Kasumi-1 (cell line): ENCODE measurements at regions not wholly inside any gene's neighbourhood (a gene's known extent, or its start where the extent isn't known, plus 50 kb on each side); places are given as distances from the start of the nearest gene placed in this dataset.

ENCODE experiments used
- DNase-seq, 2 experiments: peaks; one replicate each; lab custom pipeline; 2025; lab: John Stamatoyannopoulos, UW

DNA sequence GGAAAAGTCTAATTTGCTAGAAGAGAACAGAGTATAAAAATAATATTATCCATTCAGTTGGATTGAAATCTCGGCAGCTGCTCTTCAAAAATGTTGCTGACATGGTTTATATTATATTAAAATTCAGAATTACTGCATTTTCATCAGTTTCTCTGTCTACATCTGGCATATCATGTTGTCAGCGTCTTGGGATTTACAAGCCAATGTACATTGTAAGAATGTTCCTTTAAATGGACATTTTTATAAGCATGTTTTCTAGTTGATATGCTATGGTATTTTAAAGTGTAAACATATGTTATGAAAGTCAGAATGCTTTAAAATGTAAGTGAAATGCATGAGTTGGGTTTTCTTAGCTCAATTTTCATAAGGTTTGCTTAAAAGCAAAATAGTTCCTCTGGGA, 528.1 kb upstream of the CDH8 start:
- no peak for DNase-seq

- no peak for DNase-seq
Observed at GRCh38 chr16:62562121-62562520, 525.9 kb upstream of the CDH8 start.

- DNase-seq: no peak
Observed at GRCh38 chr16:62549875-62550274, 513.6 kb upstream of the CDH8 start.

- DNase-seq: no peak
Observed at GRCh38 chr16:62548095-62548494, 511.9 kb upstream of the CDH8 start.

DNA sequence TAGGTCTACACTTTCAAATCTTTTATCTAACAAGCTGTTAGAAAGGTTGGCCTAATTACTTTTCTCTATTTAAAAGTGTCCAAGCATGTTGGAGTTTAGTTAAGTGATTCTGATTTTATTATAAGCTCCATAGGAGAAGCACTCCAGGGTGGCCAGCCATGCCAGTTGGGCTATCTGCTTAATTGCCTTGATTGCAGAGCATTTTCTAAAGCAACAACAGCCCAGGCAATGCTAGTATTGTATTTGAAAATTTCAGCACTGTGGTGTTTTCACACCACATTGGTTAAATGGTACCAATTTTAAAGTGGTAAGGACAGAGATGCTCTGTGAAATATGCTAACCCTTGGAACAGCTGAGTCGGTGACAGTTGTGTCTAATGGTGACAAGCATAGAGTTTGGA, 510.5 kb upstream of the CDH8 start:
- no peak for DNase-seq

GRCh38 chr16:62545039-62545438, 508.8 kb upstream of the CDH8 start:
- DNase-seq: no peak

- no peak for DNase-seq
Observed at GRCh38 chr16:62543516-62543915, 507.3 kb upstream of the CDH8 start.

DNA sequence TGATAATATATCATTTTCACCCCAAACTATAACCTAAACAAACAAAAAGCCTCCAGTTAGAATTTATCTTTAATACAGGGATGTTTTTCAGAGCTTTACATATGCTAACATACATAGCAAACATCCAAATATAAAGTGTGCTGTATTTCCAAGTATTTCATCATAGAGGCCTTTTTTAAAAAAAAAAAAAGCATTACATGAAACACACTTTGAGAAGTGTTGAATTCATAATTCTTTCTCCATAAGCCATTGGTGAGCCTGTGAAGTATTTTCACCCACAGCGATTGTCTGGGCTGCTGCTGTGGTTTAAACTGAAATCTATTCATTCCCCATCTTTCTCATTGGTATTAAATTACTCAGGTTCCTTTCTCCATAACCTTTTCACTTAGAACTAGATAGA, 503.4 kb upstream of the CDH8 start:
- DNase-seq: no peak

DNA sequence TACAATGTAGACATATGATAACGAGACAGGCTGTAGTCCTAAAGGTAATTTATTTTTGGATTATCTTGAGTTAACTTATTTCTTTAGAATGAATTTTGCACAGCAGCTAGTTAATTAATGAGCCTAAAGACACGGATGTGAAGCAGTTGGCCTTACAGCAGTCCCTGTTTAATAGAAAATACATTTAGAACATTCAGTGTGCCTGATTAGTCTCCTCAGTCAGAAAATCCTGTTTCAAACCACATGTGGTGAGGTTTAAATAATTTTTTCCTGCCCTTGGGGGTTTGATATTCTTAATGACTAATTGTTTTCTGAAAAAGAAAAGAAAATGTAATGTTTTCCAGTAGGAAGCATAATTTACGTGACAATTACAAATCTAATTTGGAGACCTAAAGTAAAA, 494.2 kb upstream of the CDH8 start:
- DNase-seq: no peak

DNA sequence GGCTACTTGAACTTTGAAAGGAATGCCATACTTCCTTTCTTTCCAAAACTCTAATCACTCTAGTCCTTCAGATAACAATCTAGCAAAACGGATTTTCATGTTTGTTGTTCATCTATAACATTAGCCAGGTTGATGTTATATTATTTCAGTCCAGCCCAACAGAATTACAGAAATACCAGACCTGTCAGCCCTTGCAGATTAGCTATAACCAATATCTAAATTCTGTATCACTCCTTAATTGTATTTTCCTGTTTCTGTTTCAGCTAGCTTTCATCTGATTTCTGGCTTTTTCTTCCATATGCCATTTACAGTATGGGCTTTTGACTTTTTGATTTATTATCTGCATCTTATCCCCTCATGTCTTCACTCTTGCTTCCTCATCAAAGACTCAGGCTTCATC, 479.8 kb upstream of the CDH8 start:
- no peak for DNase-seq

DNA sequence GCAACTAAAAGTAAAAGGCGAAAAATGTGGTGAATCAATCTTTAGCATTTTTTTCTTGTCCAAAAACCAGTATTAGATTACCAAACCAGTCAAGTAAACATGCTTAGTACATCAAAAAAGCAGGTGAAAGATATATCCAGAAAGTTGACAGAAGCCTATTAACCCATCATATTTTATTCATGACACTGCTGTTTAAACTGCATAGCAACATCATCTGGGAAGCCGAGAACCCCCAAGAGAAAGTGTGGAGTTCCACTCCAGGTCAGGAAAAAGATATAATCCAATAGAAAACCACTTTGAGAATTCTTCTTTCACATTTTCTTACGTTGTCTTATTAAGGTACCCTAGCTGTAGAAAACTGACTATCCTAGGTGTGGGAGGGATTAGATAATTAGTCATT, 466.8 kb upstream of the CDH8 start:
- no peak for DNase-seq

- DNase-seq: no peak
Observed at GRCh38 chr16:62478903-62479458, 442.7 kb upstream of the CDH8 start.

GRCh38 chr16:62477796-62478195, 441.6 kb upstream of the CDH8 start:
- DNase-seq: no peak

- DNase-seq: no peak
Observed at GRCh38 chr16:62475573-62475972, 439.3 kb upstream of the CDH8 start.

- no peak for DNase-seq
Observed at GRCh38 chr16:62462971-62463370, 426.7 kb upstream of the CDH8 start.

- DNase-seq: no peak
Observed at GRCh38 chr16:62450291-62450690, 414.1 kb upstream of the CDH8 start.

DNA sequence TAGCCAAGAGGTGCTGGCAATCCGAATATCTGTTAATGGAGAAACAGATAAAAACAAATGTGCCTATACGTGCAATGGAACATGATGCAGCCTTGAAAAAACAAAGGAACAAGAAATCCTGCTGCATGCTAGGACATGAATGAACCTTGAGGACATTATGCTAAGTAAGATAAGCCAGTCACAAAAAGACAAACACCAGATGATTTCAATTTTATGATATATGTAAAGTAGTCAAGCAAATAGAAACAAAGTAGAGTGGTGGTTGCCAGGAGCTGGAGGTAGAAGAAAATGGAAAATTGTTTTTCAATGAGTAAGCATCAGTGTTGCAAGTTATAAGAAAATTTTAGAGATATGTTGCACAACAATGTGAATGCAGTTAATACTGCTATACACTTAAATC, 409.7 kb upstream of the CDH8 start:
- no peak for DNase-seq

DNA sequence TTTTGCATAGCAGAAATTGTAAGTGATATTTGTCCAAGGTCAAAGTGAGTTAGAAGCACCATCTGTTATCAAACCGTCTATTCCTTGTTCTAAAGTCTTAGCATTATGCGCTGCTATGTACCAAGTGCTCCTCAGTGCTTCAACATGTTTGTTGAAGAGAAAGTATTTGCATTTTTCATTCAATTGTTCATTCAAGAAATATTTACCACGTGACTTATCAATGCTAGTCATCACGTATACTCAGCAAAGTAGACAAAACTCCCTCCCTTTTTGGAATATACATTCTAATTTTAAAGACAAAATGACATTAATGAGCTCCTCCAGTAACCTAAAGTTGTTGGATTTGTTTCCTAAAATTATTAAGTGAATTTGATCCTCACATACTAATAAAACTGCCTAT, 388.0 kb upstream of the CDH8 start:
- DNase-seq: no peak

- DNase-seq: no peak
Observed at GRCh38 chr16:62408760-62409159, 372.5 kb upstream of the CDH8 start.

GRCh38 chr16:62406387-62406786, 370.1 kb upstream of the CDH8 start:
- no peak for DNase-seq

DNA sequence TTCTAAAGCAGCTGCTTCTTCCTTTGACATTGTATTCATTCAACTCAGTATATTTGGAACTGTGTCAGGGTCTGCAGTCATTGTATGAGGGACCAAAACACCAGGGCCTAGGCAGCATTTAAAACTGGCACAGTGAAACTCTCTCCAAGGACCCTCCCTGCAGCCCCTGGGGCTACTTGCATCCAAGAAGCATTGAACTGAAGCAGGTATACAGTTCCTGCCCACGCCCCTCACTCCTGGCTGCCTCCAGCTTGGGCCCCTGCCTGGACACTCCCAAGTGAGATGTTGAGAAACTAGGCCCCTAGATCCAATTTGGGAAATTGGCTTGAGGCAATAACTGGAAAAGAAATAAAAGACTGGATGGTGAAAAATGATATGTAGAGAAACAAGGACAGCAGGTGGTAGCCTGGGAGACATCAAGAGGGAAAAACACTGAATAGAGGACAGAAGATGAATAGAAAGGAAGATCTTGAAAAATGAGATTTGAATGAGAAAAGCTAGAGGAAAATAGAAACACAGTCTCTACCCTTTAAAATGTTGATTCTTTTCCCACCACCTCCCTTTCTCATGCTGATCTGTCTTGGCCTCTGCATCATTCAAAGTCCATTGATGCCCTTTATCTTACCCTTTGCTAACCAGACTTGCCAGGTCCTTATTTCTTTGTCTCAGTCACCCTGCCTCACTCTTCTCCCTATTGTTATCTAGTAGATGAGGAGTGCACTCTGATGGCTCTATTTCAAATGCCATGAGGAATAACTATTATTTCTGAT, 368.8 kb upstream of the CDH8 start:
- no peak for DNase-seq

DNA sequence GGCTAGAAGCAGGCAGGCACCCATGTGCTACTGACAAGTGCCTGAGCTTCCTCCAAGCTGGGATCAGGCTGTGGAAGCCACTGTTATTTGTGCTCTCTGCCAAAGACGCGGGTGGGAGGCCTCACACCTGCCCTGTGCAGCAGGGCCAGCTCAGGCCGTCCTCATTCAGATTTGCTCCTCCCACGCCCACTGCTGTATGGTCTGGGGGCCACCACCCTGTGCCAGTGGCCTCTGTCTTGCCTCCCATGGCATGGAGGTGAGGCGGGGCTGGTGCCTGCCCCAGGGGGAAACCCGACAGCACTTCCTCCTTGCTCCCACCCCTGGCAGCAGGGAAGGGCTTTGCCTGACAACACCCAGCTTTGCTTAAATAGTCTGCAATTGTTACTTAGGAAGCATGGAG, 356.5 kb upstream of the CDH8 start:
- no peak for DNase-seq

DNA sequence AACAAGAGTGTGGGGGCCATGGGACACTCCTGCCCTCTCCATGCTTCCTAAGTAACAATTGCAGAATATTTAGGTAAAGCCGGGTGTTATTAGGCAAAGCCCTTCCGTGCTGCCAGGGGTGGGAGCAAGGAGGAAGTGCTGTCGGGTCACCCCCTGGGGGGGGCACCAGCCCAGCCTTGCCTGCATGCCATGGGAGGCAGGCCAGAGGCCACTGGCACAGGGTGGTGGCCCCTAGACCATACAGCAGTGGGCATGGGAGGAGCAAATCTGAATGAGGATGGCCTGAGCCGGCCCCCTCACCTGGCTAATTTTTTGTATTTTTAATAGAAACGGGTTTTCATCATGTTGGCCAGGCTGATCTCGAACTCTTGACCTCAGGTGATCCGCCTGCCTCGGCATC, 355.7 kb upstream of the CDH8 start:
- DNase-seq: no peak

- DNase-seq: no peak
Observed at GRCh38 chr16:62391134-62391533, 354.9 kb upstream of the CDH8 start.
